Epithelial cell of esophagus (primary cell): ENCODE measurements at regions not wholly inside any gene's neighbourhood (a gene's known extent, or its start where the extent isn't known, plus 50 kb on each side); places are given as distances from the start of the nearest gene placed in this dataset.
A peak's percentile ranks its signal among the peaks of the same experiment; 100 is the strongest.

Experiments used
- DNase-seq: peaks from one replicate; pipeline ENCODE4 v3.0.0; 2010; ENCODE audit warnings: low read depth
- H3K4me3 ChIP-seq: 2 replicates; pipeline ENCODE4 v1.5.1; 2011; ENCODE audit warnings: mild to moderate bottlenecking, low read length, control low read depth
- TF ChIP-seq, protein P1 (sequence below): IDR thresholded peaks from 2 replicates; pipeline ENCODE4 v1.5.1; 2011; ENCODE audit warnings: low read depth, mild to moderate bottlenecking, low read length, control low read depth, inconsistent platforms; ENCODE audit not compliant: insufficient read depth; ENCODE audit errors: missing control alignments

DNA sequence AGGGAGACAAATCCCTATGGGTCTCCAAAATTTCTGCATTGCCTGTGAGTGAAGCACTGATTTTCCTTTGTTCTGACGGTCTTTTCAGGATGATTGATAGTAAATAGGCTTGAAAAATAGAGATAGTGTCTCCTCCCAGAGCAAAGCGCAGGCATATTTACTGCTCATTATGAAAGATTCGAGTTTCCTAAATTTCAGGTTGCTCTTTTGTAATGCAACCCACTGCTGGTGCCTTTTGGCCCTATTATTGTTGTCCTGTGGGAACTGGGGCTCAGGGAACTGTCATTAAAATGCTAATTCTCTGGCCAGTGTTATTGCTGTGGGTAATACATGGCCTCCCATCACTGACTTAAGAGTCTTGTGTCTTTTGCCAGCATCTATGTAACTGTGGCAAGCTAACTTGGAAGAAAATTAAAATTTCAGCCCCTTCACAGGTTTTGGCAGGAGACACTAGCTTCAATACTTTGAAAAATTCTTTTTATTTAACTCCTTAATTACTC lies 754.1 kb upstream of the MAP3K7 start:
- no peak for DNase-seq
- H3K4me3 ChIP-seq = no peak overlapping the region
- TF ChIP-seq, protein P1, sequence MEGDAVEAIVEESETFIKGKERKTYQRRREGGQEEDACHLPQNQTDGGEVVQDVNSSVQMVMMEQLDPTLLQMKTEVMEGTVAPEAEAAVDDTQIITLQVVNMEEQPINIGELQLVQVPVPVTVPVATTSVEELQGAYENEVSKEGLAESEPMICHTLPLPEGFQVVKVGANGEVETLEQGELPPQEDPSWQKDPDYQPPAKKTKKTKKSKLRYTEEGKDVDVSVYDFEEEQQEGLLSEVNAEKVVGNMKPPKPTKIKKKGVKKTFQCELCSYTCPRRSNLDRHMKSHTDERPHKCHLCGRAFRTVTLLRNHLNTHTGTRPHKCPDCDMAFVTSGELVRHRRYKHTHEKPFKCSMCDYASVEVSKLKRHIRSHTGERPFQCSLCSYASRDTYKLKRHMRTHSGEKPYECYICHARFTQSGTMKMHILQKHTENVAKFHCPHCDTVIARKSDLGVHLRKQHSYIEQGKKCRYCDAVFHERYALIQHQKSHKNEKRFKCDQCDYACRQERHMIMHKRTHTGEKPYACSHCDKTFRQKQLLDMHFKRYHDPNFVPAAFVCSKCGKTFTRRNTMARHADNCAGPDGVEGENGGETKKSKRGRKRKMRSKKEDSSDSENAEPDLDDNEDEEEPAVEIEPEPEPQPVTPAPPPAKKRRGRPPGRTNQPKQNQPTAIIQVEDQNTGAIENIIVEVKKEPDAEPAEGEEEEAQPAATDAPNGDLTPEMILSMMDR = no peak

DNA sequence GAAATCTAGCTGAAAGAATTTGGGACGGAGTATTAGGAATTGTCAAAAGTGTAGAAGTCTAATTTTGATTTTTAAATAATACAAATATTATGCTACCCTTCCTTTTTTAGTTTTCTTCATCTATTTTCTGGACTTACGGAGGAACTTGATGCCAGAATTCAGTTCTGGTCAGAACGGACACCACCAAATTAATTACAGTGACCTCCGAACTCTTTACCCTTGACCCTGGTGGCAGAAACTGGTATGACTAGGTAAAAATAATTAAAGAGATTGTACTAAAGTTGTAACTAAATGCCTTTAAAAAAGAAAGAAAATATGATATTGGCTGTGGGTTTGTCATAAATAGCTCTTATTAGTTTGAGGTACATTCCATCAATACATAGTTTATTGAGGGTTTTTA lies 751.1 kb upstream of the MAP3K7 start:
- no peak for DNase-seq
- H3K4me3 ChIP-seq = no peak overlapping the region
- TF ChIP-seq, protein P1 = peak; percentile 20

DNA sequence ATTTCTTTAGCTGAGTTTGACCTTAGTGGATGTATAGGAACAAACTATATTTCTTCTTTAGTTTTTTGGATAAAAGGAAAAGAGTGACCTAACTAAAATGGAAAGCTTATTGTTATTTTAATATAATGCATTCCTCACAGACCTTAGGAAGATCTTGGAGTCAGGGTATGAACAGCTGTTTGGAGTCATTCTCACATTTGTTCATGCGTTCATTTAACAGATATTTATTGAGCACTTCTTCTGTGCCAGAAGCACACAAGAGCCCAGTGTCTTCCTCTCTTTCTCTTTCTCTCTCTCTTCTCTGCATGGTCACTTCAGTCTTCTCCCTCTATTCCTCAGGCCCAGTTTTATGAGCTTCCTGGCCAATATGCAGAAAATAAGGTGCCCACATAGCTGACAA lies 744.0 kb upstream of the MAP3K7 start:
- H3K4me3 ChIP-seq = no peak overlapping the region
- TF ChIP-seq, protein P1 = no peak
- DNase-seq = no peak

DNA sequence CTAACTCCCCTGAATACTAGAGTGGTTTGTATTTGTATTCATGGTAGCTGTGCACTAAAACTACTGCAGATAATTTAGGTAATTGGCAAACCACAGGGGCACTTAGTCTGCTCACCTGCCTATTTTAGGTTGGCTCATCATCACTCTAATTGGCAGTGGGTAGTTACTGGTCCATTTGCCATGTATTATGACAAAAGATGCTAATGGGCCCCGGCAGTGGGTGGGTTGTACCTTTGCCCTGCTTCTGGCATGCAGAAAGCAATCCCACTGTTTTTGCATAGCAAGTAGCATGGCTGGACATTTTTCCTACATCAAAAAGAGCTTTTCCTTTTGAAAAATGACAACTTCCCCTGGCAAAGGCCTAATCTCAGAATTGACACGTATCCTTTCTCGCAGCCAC lies 741.4 kb upstream of the MAP3K7 start:
- TF ChIP-seq, protein P1 = no peak
- no peak for DNase-seq
- H3K4me3 ChIP-seq = no peak overlapping the region

DNA sequence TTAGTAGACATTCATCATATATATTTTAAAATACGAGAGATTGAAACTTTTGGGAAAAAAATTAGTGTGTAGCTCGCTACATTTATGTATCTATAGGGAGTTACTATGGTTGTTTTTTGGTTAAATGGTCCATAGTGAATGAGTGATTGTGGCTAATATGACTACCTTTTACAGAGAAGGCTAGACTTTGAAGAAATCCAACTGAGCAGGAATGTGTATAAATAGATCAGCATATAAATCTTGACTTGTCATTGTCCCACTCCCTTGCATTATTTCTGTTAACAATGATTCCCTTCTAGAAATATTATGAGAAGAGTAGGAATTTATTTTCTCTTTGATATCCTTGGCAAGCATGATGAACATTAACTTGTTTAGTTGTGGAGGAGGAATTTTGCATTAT lies 737.8 kb upstream of the MAP3K7 start:
- no peak overlapping the region for H3K4me3 ChIP-seq
- TF ChIP-seq, protein P1 = no peak
- no peak for DNase-seq

DNA sequence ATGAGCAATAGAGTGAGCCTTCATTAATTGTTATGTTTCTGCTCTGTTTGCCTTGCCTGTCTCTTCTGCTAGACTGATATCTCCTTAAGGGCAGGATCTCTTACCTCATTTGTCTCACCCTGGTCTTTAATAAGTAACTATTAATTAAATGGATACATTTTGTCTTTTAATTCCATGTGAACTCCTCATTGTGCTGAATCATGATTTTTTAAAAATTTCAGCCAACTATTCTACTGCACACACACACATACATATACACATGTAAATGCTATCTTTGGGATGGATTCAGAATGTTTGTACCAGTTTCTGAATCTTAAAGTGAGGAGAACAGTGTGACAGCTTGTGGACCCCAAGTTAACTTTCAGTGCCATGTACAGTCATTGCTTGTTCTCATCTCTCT lies 731.1 kb upstream of the MAP3K7 start:
- TF ChIP-seq, protein P1 = no peak
- DNase-seq = no peak
- no peak overlapping the region for H3K4me3 ChIP-seq

DNA sequence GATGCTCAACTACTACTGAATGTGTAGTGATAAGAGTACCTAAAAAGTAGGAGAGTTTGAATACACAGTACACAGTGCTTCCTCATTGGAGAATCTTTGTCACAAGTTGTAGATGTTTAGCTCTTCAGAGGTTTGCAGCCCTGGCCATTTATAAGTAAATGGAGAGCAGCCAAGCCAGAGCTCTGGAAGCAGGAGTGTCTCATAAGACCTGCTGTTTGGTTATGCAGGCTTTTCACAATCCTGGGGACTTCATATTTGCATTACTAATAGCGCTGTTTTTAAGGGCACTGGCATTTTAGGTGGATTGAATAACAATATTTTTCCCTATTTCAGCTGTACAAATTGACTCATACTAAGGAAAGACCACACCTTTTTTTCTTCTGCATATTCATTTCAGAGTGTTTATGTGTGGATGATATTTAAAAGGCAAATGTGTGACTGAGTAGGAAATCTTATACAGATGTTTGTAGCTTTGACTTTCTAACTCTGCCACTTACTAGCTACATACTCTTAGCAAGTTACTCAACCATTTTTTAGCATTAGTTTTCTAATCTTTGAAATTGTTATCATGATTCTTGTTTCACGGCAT lies 730.5 kb upstream of the MAP3K7 start:
- DNase-seq = no peak
- no peak overlapping the region for H3K4me3 ChIP-seq
- TF ChIP-seq, protein P1 = no peak
